SIG-M5 treated with dmso at 0.1 percent for 504 hours (cell line): ENCODE measurements at regions not wholly inside any gene's neighbourhood (a gene's known extent, or its start where the extent isn't known, plus 50 kb on each side); places are given as distances from the start of the nearest gene placed in this dataset.

Experiments
- DNase-seq: peaks from one replicate; lab custom pipeline; 2025; ENCODE audit not compliant: unreplicated experiment; lab: John Stamatoyannopoulos, UW

- no peak for DNase-seq
These were observed 199.5 kb upstream of the NFE2L3 start for GRCh38 chr7:25952261-25953057.

DNA sequence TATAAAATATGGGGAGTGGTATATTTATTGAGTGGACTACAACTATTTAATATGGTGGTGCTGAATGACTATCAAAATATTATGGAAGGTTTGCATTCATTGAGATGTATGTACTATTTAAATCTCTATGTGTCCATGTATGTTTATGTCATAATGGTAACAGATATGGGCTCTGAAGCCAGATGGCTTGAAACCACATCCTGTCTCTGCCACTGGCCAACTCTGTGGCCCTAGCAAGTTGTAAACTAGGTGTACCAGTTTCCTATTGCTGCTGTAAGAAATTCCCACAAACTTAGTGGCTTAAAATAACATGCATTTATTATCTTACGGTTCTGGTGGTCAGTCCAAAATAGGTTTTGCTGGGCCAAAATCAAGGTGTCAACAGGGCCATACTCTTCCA lies 198.1 kb upstream of the NFE2L3 start:
- no peak for DNase-seq

DNA sequence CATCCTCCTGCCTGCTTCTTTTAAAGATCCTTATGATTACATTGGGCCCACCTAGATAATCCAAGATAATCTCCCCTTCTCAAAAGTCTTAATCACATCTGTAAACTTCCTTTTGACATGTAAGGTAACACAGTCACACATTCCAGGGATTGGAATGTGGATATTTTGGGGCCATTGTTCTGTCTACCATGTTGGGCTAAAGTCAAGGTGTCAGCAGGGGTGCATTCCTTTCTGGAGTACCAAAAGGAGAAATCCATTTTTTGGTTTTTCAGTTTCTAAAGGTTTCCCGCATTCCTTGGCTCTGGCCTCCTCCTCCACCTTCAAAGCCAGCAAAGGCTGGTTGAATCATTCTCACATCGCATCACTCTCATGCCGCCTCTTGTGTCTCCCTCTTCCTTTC lies 197.6 kb upstream of the NFE2L3 start:
- DNase-seq, result no peak

GRCh38 chr7:25959168-25959734 lies 192.7 kb upstream of the NFE2L3 start:
- no peak for DNase-seq

DNA sequence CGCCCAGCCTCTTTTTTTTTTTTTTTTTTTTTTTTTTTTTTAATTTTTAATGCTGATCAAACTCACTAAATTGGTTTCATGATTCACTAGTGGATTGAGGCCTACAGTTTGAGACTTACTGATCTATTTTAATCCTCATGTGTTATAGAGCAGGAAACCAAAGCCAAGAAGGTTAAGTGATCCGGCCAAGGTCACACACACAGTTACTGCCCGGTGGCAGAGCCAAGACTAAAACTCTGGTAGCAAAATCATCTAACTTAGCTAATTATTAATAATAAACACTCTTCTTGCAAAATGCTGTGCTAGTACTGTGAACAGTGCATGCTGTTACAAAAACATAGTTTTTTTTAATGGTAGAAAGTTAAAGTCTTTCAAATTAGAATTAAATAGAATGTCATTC lies 188.3 kb upstream of the NFE2L3 start:
- DNase-seq, result no peak

- no peak for DNase-seq
These were observed 187.5 kb upstream of the NFE2L3 start for GRCh38 chr7:25964483-25964991.

- DNase-seq, result no peak
These were observed 186.4 kb upstream of the NFE2L3 start for GRCh38 chr7:25965405-25966123.

GRCh38 chr7:25966469-25966868 lies 185.5 kb upstream of the NFE2L3 start:
- no peak for DNase-seq

- DNase-seq, result peak; percentile 56
These were observed 184.5 kb upstream of the NFE2L3 start for GRCh38 chr7:25967278-25968204.

- no peak for DNase-seq
These were observed 183.6 kb upstream of the NFE2L3 start for GRCh38 chr7:25968205-25968993.

GRCh38 chr7:25970356-25970755 lies 181.6 kb upstream of the NFE2L3 start:
- no peak for DNase-seq

DNA sequence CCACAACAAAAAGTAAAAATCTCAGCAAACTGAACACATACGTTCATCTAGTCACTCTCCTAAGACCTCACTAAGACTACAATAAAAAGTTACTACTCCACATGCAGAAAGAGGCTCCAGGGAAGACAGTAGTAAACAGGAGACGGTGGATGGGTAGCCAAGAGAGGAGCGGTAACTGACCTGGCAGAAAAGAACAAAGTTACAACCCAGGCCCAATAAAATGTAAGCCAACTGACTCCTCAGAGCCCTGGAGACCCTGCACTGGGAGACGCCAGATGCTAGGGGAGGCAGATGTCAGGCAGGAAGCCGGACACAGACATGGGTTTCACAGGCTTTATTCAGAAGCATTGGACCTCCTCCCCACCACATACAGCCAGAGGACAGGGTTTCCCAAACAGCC lies 181.1 kb upstream of the NFE2L3 start:
- no peak for DNase-seq

- DNase-seq, result no peak
These were observed 175.4 kb upstream of the NFE2L3 start for GRCh38 chr7:25976630-25977029.

DNA sequence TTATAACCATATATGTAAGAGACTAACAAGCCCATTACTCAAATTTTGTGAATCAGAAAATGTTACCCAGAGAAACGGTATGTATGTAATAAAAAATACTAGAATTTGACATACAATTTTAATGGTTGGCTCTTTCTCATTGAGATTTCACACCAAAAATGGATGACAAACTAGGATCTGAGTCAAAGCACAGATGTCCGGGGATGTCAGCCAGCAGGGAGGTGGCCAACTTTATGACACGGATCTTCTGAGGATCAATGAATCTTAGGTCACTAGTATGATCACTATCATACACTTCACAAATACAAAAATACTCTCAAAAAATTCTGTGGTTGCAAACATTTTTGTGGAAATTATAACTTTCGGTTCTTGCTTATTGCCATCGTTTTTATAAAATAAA lies 173.5 kb upstream of the NFE2L3 start:
- DNase-seq, result no peak

GRCh38 chr7:25979605-25980004 lies 172.4 kb upstream of the NFE2L3 start:
- no peak for DNase-seq

DNA sequence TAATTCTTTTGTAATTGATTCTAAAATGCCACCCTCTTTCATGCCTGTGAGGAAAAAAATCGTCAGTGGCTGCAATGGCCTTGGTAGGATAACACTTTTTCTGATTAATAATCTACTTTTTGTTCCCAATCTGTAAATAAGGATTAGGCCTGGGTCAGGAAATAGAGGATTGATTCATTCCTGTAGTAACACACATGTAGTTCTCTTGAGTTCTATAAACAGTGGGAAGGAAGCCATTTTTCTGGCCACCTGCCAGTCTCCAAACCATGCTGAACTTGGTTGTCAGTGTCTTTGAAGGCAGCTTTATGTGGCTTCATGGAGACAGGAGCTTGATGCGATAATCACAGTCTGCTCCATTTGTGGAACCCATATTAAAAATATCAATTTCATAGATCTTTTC lies 169.3 kb upstream of the NFE2L3 start:
- DNase-seq, result no peak

- DNase-seq, result no peak
These were observed 166.8 kb upstream of the NFE2L3 start for GRCh38 chr7:25985196-25985595.

DNA sequence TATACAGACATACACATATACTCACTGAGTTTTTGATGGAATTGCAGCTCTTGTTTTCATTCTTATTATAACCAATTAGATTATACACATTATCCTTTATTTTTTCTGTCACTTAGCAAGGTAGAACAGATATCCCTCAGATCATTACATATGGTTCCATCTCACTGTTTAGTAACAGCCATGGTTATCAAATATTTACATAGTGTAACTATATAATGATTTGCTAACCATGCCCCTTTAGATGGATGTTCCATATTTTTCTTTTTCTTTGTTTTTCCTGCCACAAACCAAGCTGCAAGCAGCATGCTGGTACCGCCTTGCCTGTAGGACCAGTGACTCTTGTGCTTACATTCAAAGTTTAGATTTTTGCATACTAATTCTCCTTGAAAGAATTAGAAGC lies 163.4 kb upstream of the NFE2L3 start:
- no peak for DNase-seq

DNA sequence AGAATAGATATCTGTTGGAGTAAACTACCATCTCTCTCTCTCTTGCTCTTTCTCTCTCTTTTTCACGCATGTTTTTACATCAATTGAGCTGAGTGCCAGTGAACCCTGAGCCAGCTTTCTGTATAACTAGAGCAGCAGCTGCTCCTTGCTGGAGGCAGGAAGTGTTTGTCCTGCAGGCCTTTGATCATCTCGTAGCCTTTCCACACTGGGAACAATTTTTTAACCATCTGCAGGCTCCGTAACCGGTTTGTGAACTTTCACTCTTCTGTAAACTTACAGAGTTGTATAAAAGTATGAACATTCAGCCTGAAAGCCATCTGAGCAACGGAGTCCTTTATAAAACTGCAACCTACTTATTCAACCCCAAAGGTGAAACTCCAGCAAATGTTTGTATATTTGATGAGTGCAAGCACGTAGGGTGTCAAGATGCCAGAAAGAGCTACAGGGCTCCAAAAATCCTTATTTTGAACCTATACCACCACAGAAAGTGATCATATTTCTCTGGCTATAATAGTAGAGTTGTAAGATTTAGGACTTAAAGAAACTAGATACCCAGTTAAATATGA lies 162.8 kb upstream of the NFE2L3 start:
- no peak for DNase-seq

DNA sequence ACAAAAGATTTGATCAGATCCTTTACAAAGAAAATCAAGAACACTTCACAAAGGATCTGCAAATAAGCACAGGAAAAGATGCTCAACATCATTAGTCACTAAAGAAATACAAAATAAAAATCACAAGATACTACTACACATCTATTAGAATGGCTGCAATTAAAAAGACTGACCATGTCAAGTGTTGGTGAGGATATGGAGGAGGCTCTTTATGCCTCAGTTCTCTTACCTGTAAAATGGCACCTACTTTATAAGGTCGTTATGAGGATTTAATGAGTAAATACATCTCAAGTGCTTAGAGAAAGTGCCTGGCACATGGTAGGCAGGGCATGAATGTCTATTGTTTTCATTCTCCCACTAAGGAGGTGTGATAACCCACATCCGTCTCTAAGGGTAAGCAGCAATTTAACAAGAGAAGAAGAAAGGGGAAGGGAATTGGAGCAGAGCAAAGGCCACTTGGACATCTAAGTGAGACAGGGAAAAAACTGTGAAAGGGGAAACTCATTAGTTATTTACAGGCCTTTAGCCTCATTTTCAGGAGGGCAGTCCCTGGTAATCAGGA lies 157.5 kb upstream of the NFE2L3 start:
- no peak for DNase-seq
